ENCODE measurements at regions not wholly inside any gene's neighbourhood (a gene's known extent, or its start where the extent isn't known, plus 50 kb on each side); places are given as distances from the start of the nearest gene placed in this dataset.

GRCh38 chr11:120061036-120061760 lies 76.7 kb downstream of the TRIM29 start:
- POLR2A ChIA-PET: no interaction called here
- Mint-ChIP-seq H3K36me3 (no peaks in the 10 kb centered on the region), H3K9me3 (no peaks in the 10 kb centered on the region), H3K4me1 (no peaks in the 10 kb centered on the region), H3K27ac (no peak overlapping the region), H3K4me3 (no peak overlapping the region), H3K27me3 (peaks cover 6 to 40% (median 14%) of the 10 kb centered on the region in 5 donors)
- ATAC-seq: no peak
- DNase-seq: no peak

- ATAC-seq: no peak
- Mint-ChIP-seq H3K27me3 (peaks cover 7 to 37% (median 13%) of the 10 kb centered on the region in 5 donors), H3K27ac (no peak overlapping the region), H3K4me1 (no peaks in the 10 kb centered on the region), H3K4me3 (no peak overlapping the region), H3K9me3 (no peaks in the 10 kb centered on the region), H3K36me3 (no peaks in the 10 kb centered on the region)
- POLR2A ChIA-PET: no interaction called here
- DNase-seq: no peak
Observed at GRCh38 chr11:120060512-120060911, 77.4 kb downstream of the TRIM29 start.

GRCh38 chr11:120058931-120059330 lies 79.0 kb downstream of the TRIM29 start:
- Mint-ChIP-seq H3K4me3 (no peak overlapping the region), H3K4me1 (no peaks in the 10 kb centered on the region), H3K36me3 (no peaks in the 10 kb centered on the region), H3K9me3 (no peaks in the 10 kb centered on the region), H3K27me3 (peaks cover 8 to 38% (median 13%) of the 10 kb centered on the region in 5 donors), H3K27ac (no peak overlapping the region)
- POLR2A ChIA-PET: no interaction called here
- no peak for DNase-seq
- no peak for ATAC-seq

- Mint-ChIP-seq H3K27ac (no peak overlapping the region), H3K9me3 (no peaks in the 10 kb centered on the region), H3K4me1 (no peaks in the 10 kb centered on the region), H3K36me3 (no peaks in the 10 kb centered on the region), H3K27me3 (peaks cover 7 to 48% (median 16%) of the 10 kb centered on the region in 5 donors), H3K4me3 (no peak overlapping the region)
- POLR2A ChIA-PET: no interaction called here
- ATAC-seq: no peak
- DNase-seq: no peak
Observed at GRCh38 chr11:120057595-120058581, 80.0 kb downstream of the TRIM29 start.

- Mint-ChIP-seq H3K4me1 (no peaks in the 10 kb centered on the region), H3K27me3 (peaks cover 7 to 55% (median 16%) of the 10 kb centered on the region in 5 donors), H3K4me3 (no peak overlapping the region), H3K27ac (no peak overlapping the region), H3K9me3 (no peaks in the 10 kb centered on the region), H3K36me3 (no peaks in the 10 kb centered on the region)
- DNase-seq (no peak), ATAC-seq (no peak)
- POLR2A ChIA-PET: no interaction called here
Observed at GRCh38 chr11:120057028-120057330, 80.9 kb downstream of the TRIM29 start.

GRCh38 chr11:120056301-120057027 lies 81.4 kb downstream of the TRIM29 start:
- no peaks in the 10 kb centered on the region for H3K9me3 Mint-ChIP-seq
- POLR2A ChIA-PET: no interaction called here
- no peak for ATAC-seq
- H3K27me3 Mint-ChIP-seq: peaks cover 5 to 55% (median 14%) of the 10 kb centered on the region in 5 donors
- no peak overlapping the region for H3K4me3 Mint-ChIP-seq
- H3K4me1 Mint-ChIP-seq: no peaks in the 10 kb centered on the region
- no peaks in the 10 kb centered on the region for H3K36me3 Mint-ChIP-seq
- no peak for DNase-seq
- H3K27ac Mint-ChIP-seq: no peak overlapping the region

GRCh38 chr11:120055646-120056045 lies 82.3 kb downstream of the TRIM29 start:
- Mint-ChIP-seq H3K27me3 (peaks cover 3 to 51% (median 10%) of the 10 kb centered on the region in 5 donors), H3K27ac (no peak overlapping the region), H3K36me3 (no peaks in the 10 kb centered on the region), H3K9me3 (no peaks in the 10 kb centered on the region), H3K4me1 (no peaks in the 10 kb centered on the region), H3K4me3 (no peak overlapping the region)
- ATAC-seq: no peak
- DNase-seq: no peak
- POLR2A ChIA-PET: no interaction called here

GRCh38 chr11:120054753-120055045 lies 83.2 kb downstream of the TRIM29 start:
- POLR2A ChIA-PET: no interaction called here
- ATAC-seq: no peak
- peaks cover 3 to 51% (median 19%) of the 10 kb centered on the region in 5 donors for H3K27me3 Mint-ChIP-seq
- H3K4me3 Mint-ChIP-seq: no peak overlapping the region
- no peak for DNase-seq
- no peaks in the 10 kb centered on the region for H3K4me1 Mint-ChIP-seq
- no peaks in the 10 kb centered on the region for H3K36me3 Mint-ChIP-seq
- no peak overlapping the region for H3K27ac Mint-ChIP-seq
- no peaks in the 10 kb centered on the region for H3K9me3 Mint-ChIP-seq

GRCh38 chr11:120054016-120054752 lies 83.7 kb downstream of the TRIM29 start:
- POLR2A ChIA-PET: no interaction called here
- Mint-ChIP-seq H3K27me3 (peaks cover 3 to 49% (median 17%) of the 10 kb centered on the region in 5 donors), H3K4me3 (no peak overlapping the region), H3K9me3 (no peaks in the 10 kb centered on the region), H3K27ac (peak overlapping the region in 1 of 10 donors; percentile 28), H3K36me3 (no peaks in the 10 kb centered on the region), H3K4me1 (no peaks in the 10 kb centered on the region)
- ATAC-seq (no peak), DNase-seq (no peak)

- POLR2A ChIA-PET: no interaction called here
- H3K27ac Mint-ChIP-seq: peak overlapping the region in 1 of 10 donors; percentile 20
- no peak for DNase-seq
- H3K9me3 Mint-ChIP-seq: peaks cover 6 to 13% (median 8%) of the 10 kb centered on the region in 9 donors
- H3K4me1 Mint-ChIP-seq: no peaks in the 10 kb centered on the region
- peaks cover under 1 to 30% (median 12%) of the 10 kb centered on the region in 5 donors for H3K27me3 Mint-ChIP-seq
- H3K4me3 Mint-ChIP-seq: no peak overlapping the region
- peaks cover 0 to 6% (median 0%) of the 10 kb centered on the region in 3 donors for H3K36me3 Mint-ChIP-seq
- no peak for ATAC-seq
Observed at GRCh38 chr11:120052196-120052775, 85.6 kb downstream of the TRIM29 start.

GRCh38 chr11:120044011-120044675 lies 93.8 kb downstream of the TRIM29 start:
- ATAC-seq (no peak), DNase-seq (no peak)
- peaks cover 0 to 14% (median 6%) of the 10 kb centered on the region in 3 donors for H3K36me3 Mint-ChIP-seq
- POLR2A ChIA-PET: no interaction called here
- H3K27ac Mint-ChIP-seq: no peak overlapping the region
- H3K27me3 Mint-ChIP-seq: peaks cover 10 to 42% (median 14%) of the 10 kb centered on the region in 5 donors
- H3K4me1 Mint-ChIP-seq: no peaks in the 10 kb centered on the region
- H3K4me3 Mint-ChIP-seq: no peak overlapping the region
- peaks cover 14 to 41% (median 27%) of the 10 kb centered on the region in 9 donors for H3K9me3 Mint-ChIP-seq

Data from naive thymus-derived CD8-positive, alpha-beta T cell (primary cell).